T-helper 17 cell (primary cell): ENCODE measurements at regions not wholly inside any gene's neighbourhood (a gene's known extent, or its start where the extent isn't known, plus 50 kb on each side); places are given as distances from the start of the nearest gene placed in this dataset.

Source experiments
- ATAC-seq: fragments of 150-1000 bp; cut with Tn5 transposase; 2 replicates; pipeline ENCODE4 v1.10.0; 2021; ENCODE audit warnings: mild to moderate bottlenecking, moderate library complexity
- DNase-seq, 3 donors: peaks; one replicate each; pipeline versions ENCODE4 v3.0.0 to v3.0.0-alpha.2; 2020 to 2021
- H3K9me3 ChIP-seq: one replicate; pipeline ENCODE4 v1.7.0; 2013; ENCODE audit warnings: low read length, mild to moderate bottlenecking; ENCODE audit not compliant: control insufficient read depth, poor library complexity, severe bottlenecking
- H3K27ac Mint-ChIP-seq: one replicate; pipeline ENCODE4 v1.8.0; 2022; ENCODE audit warnings: mild to moderate bottlenecking, moderate library complexity, mixed read lengths
- H3K27me3 Mint-ChIP-seq: one replicate; pipeline ENCODE4 v1.8.0; 2022; ENCODE audit warnings: mixed read lengths
- H3K36me3 Mint-ChIP-seq: one replicate; pipeline ENCODE4 v1.8.0; 2022; ENCODE audit warnings: low read depth, mixed read lengths
- H3K4me1 Mint-ChIP-seq: one replicate; pipeline ENCODE4 v1.8.0; 2022; ENCODE audit warnings: mild to moderate bottlenecking, mixed read lengths
- H3K4me3 Mint-ChIP-seq: one replicate; pipeline ENCODE4 v1.8.0; 2022; ENCODE audit warnings: mild to moderate bottlenecking, moderate library complexity, mixed read lengths

DNA sequence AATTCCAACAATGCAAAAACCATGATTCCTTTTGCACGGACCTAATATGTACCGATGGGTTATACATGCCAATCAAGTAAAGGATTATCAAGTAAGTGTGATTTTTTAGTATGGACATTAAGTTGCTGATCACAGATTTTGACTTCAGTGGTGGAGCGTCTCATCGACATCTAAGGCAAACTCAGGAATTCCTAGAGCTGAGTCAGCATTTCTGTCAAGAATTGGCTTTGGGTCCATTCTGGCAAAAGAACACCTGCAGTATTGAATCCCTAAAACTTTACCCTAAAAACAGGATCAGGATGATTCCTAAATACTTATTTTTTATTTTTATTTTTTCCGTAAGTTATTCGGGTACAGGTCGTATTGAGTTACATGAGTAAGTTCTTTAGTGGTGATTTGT, 83.6 kb downstream of the HPGD start:
- ATAC-seq (no peak), DNase-seq (no peak)
- H3K9me3 ChIP-seq: no peaks in the 10 kb centered on the region
- no peaks in the 10 kb centered on the region for H3K27me3 Mint-ChIP-seq
- H3K36me3 Mint-ChIP-seq: no peaks in the 10 kb centered on the region
- no peaks in the 10 kb centered on the region for H3K4me1 Mint-ChIP-seq
- H3K27ac Mint-ChIP-seq: no peak overlapping the region
- H3K4me3 Mint-ChIP-seq: no peak overlapping the region

DNA sequence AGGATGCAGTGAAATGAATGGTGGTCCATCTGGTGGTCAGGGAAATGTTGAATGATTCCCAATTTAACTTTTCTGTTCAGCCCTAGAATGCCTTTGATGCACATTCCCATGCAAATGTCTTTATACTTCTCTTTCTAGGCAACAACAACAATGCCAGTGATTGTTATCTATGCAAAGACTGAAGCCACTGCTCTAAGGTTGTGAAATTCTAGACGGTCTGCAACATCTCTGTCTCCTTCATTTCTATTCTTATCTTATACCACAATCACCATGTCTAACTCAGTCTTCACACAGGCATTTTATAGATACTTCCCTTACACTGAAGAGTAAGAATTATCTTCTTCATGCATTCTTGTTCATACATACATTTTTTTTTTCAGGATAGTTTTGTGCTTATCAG, 84.5 kb downstream of the HPGD start:
- ATAC-seq: no peak
- no peaks in the 10 kb centered on the region for H3K27me3 Mint-ChIP-seq
- H3K9me3 ChIP-seq: no peaks in the 10 kb centered on the region
- no peak overlapping the region for H3K4me3 Mint-ChIP-seq
- H3K4me1 Mint-ChIP-seq: no peaks in the 10 kb centered on the region
- no peaks in the 10 kb centered on the region for H3K36me3 Mint-ChIP-seq
- DNase-seq: no peak
- H3K27ac Mint-ChIP-seq: no peak overlapping the region

DNA sequence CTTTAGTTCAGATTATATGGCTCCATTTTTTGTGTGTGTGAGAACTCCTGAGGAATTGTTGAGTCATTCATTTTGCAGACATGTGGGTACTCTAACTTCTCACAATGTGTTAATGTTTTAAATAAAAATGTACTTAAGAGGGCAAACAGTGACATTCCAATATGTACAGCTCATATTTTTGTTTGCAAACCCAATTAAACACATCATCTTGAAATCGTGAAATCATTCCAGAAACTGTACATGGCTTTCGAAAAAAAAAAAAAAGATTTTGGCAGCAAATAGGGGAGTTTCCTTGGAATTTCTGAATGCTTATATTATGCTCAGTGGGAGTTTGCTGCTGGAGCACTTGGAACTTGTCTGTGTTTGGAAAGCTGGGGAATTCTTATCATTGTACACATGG, 85.0 kb downstream of the HPGD start:
- ATAC-seq (no peak), DNase-seq (no peak)
- no peaks in the 10 kb centered on the region for H3K4me1 Mint-ChIP-seq
- H3K36me3 Mint-ChIP-seq: no peaks in the 10 kb centered on the region
- H3K4me3 Mint-ChIP-seq: no peak overlapping the region
- no peaks in the 10 kb centered on the region for H3K9me3 ChIP-seq
- no peak overlapping the region for H3K27ac Mint-ChIP-seq
- no peaks in the 10 kb centered on the region for H3K27me3 Mint-ChIP-seq

DNA sequence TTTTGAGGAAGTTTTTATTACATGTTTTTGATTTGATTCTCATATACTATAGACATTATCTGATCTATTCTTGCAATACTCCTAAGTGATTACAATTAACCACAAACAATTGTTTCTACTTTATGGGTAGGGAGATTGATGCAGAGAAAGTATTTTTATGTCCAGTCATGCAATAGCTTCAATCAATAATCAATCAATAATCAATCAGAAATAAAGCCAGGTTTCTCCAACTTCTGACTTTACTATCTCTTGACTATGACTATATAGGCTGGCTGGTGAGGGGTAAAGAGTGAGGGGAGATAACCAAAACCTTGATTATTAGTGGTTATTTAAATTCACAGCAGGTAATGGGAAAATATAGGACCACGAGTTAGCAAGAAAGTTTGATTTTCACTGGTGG, 85.9 kb downstream of the HPGD start:
- no peak for ATAC-seq
- H3K4me3 Mint-ChIP-seq: no peak overlapping the region

DNA sequence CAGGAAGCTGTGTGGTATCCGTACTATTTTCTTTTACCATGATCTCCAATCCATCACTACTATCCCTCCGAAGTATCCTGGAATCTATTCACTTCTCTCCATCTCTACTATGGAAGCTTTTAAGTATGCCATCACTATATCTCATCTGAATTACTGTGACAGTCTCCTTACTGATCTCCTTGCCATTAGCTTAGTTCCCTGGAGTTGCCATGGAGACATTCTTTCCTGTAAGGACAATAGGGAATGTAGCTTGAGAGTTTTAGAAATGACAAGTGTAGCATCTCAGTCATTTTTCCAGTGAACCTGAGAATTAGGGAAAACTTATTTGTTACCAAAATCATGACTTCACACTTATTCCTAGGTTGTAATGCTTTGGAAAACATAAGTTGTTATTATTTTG, 86.3 kb downstream of the HPGD start:
- H3K27me3 Mint-ChIP-seq: no peaks in the 10 kb centered on the region
- no peak overlapping the region for H3K4me3 Mint-ChIP-seq
- no peaks in the 10 kb centered on the region for H3K9me3 ChIP-seq
- ATAC-seq (no peak), DNase-seq (no peak)
- no peaks in the 10 kb centered on the region for H3K4me1 Mint-ChIP-seq
- H3K36me3 Mint-ChIP-seq: no peaks in the 10 kb centered on the region
- no peak overlapping the region for H3K27ac Mint-ChIP-seq

More for the DNA sequence above, 85.9 kb downstream of the HPGD start:
- Mint-ChIP-seq H3K27ac (no peak overlapping the region), H3K4me1 (no peaks in the 10 kb centered on the region), H3K27me3 (no peaks in the 10 kb centered on the region), H3K36me3 (no peaks in the 10 kb centered on the region)
- H3K9me3 ChIP-seq: no peaks in the 10 kb centered on the region
- DNase-seq: no peak

DNA sequence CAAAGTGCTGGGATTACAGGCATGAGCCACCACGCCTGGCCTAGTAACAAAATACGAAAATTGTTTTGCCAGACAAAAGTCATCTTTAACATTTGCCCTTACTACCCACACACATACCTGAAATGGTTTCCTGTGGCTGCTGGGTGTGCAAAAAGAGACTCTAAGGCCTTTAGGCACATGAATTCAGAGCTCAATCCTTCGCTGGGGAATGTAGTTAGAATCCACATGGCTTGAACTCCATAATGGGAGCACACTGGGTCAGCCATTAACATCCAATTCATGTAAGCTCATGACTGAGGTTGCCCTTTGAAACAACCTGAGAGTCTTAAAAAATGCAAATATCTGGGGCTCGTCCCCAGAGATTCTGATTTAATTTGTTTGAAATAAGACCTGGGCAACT, 87.8 kb downstream of the HPGD start:
- ATAC-seq: no peak
- H3K4me1 Mint-ChIP-seq: no peaks in the 10 kb centered on the region

DNA sequence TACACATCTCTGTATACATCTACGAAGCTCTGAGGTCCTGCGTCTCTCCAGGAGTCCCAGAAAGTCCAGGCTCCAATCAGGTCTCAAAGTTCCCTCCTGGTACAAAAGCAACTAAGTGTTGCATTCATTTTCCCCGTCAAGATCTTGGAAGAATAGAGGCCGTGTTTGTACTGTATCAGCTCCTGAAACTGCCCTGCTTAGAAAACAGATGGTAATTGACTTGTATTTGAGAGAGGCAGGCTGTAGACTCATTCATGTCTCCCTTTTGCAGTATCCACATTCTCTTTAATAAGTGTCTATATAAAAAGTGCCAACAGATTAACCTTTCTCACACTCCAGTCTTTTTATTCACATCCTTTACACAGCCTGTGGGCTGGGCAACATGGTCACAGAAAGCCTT, 91.7 kb downstream of the HPGD start:
- DNase-seq (no peak), ATAC-seq (no peak)
- Mint-ChIP-seq H3K27ac (no peak overlapping the region), H3K4me1 (no peaks in the 10 kb centered on the region), H3K4me3 (no peak overlapping the region), H3K36me3 (peaks cover 2% of the 10 kb centered on the region), H3K27me3 (no peaks in the 10 kb centered on the region)
- H3K9me3 ChIP-seq: no peaks in the 10 kb centered on the region

More for the DNA sequence above, 87.8 kb downstream of the HPGD start:
- DNase-seq: no peak
- Mint-ChIP-seq H3K27ac (no peak overlapping the region), H3K27me3 (no peaks in the 10 kb centered on the region), H3K36me3 (no peaks in the 10 kb centered on the region), H3K4me3 (no peak overlapping the region)
- no peaks in the 10 kb centered on the region for H3K9me3 ChIP-seq

DNA sequence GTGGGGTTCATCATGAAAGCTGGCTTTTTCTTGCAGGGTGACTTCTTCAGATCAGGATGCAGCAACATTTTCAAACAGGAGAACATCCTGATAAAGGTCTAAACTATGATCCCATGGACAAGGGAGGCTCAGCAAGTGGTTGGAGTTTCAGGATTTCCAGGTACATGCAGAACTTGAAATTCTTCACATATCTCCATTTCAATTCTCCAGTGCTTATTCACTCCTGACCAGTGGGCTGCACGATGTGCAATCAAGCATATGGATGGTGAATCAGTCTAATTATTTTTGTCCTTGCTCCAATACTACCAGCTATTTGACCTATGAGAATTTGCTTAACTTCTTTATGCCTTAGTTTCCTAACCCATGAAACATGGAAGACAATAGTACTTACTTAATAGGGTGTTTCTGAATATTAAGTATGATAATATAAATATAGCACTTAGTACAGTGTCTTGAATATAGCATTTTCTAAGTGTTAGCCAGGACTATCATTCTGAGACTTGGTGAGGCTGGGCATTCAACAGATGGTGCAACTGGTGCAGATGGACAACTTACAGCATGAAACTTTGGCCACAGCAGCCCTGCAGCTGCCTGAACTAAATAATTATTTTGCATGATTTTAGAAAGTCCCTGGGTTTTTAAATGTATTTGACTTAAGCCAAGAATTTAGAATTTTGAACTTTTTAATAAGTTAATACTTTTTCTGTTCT, 92.4 kb downstream of the HPGD start:
- Mint-ChIP-seq H3K27ac (no peak overlapping the region), H3K27me3 (no peaks in the 10 kb centered on the region), H3K36me3 (peaks cover 2% of the 10 kb centered on the region), H3K4me3 (no peak overlapping the region), H3K4me1 (no peaks in the 10 kb centered on the region)
- H3K9me3 ChIP-seq: no peaks in the 10 kb centered on the region
- ATAC-seq (no peak), DNase-seq (no peak)

DNA sequence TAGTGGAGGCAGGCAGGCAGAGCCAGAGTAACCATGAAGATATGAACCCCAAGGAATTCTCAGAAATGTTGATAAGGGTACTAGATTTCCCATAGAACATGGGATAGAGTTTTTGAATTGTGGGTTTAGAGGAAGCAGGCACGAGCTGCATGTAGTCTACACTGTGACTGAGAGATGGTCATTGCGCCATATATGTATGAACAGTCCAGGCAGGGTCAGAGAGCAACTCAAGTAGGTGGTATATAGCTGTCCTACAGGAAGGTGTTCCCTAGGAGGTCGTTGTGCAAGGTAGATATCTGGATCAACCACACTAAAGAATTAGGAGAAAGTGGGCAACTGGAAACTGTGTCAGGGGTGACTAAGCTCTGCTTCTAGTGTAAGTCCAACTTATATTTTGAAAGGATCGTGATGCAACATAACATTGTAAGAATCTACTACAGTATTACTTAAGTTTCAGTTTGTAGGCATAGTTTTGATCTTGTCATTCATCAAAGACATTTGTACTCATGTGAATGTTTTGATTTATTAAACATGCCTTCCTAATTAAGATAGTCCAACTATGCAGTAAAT, 94.6 kb downstream of the HPGD start:
- H3K27me3 Mint-ChIP-seq: no peaks in the 10 kb centered on the region
- ATAC-seq: no peak

DNA sequence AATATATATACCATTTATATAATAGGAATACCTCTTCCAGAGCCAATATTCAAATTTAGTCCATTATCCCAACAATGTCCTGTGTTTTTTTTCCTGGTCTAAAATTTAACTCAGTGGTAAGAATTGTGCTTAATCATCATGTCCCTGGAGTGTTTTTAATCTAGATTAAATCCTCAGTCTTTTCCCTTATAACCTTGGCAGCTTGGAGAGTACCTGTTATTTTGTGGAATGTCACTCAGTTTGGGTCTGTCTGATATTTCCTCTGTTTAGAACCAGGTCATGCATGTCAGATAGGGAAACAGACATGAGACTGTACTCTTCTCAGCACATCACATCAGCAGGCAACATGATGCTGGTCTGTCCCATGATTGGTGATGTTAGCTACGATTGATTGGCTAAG, 96.6 kb downstream of the HPGD start:
- Mint-ChIP-seq H3K27ac (no peak overlapping the region), H3K4me3 (no peak overlapping the region), H3K4me1 (peaks cover 5% of the 10 kb centered on the region), H3K36me3 (peaks cover 2% of the 10 kb centered on the region), H3K27me3 (peaks cover 6% of the 10 kb centered on the region)
- ATAC-seq: no peak
- no peaks in the 10 kb centered on the region for H3K9me3 ChIP-seq
- no peak for DNase-seq

More for the DNA sequence above, 94.6 kb downstream of the HPGD start:
- Mint-ChIP-seq H3K27ac (no peak overlapping the region), H3K4me1 (peaks cover 3% of the 10 kb centered on the region), H3K4me3 (no peak overlapping the region), H3K36me3 (peaks cover 2% of the 10 kb centered on the region)
- H3K9me3 ChIP-seq: no peaks in the 10 kb centered on the region
- no peak for DNase-seq

DNA sequence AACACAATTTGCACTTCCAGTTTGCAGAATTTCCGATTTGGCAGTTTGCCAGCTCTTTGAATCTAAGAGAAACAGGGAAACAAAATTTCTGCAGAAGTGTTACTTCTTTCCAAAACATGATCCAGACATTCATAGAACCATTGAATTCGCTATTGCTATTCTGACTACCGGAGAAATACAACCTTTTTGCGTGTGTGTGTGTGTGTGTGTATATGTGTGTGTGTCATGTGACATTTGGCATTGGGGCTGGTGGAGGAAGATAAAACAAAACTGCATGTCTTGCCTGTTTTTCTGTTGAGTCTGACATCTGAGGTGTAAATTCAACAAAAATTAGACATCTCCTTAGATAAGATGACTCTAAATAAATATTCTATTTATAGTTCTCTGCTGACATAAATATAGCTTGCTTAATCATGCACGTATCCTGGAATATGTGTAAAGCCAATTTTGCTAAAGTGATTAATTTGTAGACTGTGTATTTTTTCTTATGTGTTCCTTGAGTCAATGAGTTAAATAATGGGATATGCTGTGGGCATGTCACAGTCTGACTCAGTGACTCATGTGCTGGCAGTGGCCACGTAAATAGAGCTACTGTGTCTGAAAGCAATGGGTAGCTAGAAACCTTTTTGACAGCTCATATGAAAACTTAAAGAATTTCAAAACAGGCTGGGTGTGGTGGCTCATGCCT, 98.9 kb downstream of the HPGD start:
- Mint-ChIP-seq H3K27ac (peak overlapping the region; percentile 32), H3K4me1 (peaks cover 10% of the 10 kb centered on the region), H3K27me3 (peaks cover 6% of the 10 kb centered on the region), H3K36me3 (peaks cover 2% of the 10 kb centered on the region), H3K4me3 (no peak overlapping the region)
- ATAC-seq: no peak
- no peak for DNase-seq
- H3K9me3 ChIP-seq: no peaks in the 10 kb centered on the region

DNA sequence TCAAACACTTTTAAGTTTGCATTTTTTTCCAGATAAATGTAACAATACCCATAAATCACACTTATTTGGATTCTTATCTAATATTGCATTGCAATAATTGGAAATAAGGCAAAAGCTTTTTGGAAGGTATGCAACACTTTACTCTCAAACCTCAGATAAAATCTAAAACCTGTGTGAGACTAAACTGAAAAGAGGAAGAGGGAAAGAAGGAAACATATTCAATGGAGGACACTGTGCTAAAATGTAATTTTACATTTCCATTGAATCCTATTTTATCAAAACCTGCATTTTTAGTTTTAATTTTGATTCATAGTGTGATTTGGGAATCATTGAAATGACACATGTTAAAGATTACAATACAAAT, 99.4 kb downstream of the HPGD start:
- H3K4me3 Mint-ChIP-seq: no peak overlapping the region

DNA sequence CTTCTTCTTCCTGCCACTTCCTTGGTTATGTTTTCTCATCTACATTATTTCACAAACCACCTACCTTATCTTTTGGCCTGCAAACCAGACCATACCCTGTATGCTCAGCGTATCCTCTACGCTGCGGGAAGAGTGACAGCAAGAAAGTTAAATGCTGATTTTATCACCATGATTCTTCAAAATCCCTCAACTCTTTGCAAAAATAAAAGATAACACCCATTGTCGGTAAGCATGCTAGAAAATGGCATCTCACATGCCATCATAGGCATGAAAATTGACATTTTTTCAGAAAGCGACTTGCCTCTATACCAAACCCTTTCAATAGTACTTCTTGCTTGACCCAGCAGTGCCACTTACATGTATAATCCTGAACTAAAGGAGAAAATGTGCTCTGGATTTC, 102.0 kb downstream of the HPGD start:
- H3K4me3 Mint-ChIP-seq: peak overlapping the region; percentile 41
- H3K27ac Mint-ChIP-seq: no peak overlapping the region
- no peaks in the 10 kb centered on the region for H3K36me3 Mint-ChIP-seq
- H3K9me3 ChIP-seq: no peaks in the 10 kb centered on the region
- DNase-seq (no peak), ATAC-seq (no peak)
- H3K4me1 Mint-ChIP-seq: peaks cover 10% of the 10 kb centered on the region
- H3K27me3 Mint-ChIP-seq: peaks cover 6% of the 10 kb centered on the region

More for the DNA sequence above, 99.4 kb downstream of the HPGD start:
- Mint-ChIP-seq H3K27me3 (peaks cover 6% of the 10 kb centered on the region), H3K4me1 (peaks cover 10% of the 10 kb centered on the region), H3K36me3 (peaks cover 2% of the 10 kb centered on the region), H3K27ac (peak overlapping the region; percentile 32)
- H3K9me3 ChIP-seq: no peaks in the 10 kb centered on the region
- DNase-seq (no peak), ATAC-seq (no peak)
